Stimulated activated CD4-positive, alpha-beta T cell treated with anti-CD3 and anti-CD28 coated beads, Interleukin-2, amount 100 ng/mL, for 24 hours (primary cell): ENCODE measurements at regions not wholly inside any gene's neighbourhood (a gene's known extent, or its start where the extent isn't known, plus 50 kb on each side); places are given as distances from the start of the nearest gene placed in this dataset.
"Not testable (repeated sequence)": the region's sequence is repeated elsewhere in the genome, so short reads cannot be mapped to it uniquely, and the experiment has no call there.

Experiments used
- DNase-seq, 2 donors: peaks; one replicate each; pipeline ENCODE4 v3.0.0-alpha.2; 2020

GRCh38 chr9:90189306-90189705 lies 453.3 kb downstream of the DIRAS2 start:
- no peak for DNase-seq

- DNase-seq = peak; percentile 23 to 31
These were observed 450.2 kb downstream of the DIRAS2 start for GRCh38 chr9:90192465-90192864.

DNA sequence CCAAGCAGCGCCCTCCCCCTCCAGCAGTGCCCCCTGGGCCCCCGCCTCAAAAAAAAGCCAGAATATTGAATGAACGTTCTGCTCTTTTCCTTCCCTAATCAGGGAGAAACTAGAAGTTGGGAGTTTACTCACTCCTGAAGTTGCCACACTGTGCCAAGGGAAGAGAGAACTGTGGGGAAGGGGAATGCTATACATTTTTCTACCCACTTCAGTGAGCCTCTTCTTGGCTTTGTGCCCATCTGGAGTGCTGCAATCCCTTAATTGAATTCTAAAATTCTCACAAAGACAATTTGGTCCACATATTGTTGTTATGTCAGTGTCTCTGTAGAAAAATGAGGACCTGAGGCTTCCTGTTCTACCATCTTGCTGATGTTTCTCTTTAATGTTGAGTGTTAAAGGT lies 443.7 kb downstream of the DIRAS2 start:
- DNase-seq = no peak

- DNase-seq = no peak
These were observed 440.9 kb downstream of the DIRAS2 start for GRCh38 chr9:90201766-90202165.

DNA sequence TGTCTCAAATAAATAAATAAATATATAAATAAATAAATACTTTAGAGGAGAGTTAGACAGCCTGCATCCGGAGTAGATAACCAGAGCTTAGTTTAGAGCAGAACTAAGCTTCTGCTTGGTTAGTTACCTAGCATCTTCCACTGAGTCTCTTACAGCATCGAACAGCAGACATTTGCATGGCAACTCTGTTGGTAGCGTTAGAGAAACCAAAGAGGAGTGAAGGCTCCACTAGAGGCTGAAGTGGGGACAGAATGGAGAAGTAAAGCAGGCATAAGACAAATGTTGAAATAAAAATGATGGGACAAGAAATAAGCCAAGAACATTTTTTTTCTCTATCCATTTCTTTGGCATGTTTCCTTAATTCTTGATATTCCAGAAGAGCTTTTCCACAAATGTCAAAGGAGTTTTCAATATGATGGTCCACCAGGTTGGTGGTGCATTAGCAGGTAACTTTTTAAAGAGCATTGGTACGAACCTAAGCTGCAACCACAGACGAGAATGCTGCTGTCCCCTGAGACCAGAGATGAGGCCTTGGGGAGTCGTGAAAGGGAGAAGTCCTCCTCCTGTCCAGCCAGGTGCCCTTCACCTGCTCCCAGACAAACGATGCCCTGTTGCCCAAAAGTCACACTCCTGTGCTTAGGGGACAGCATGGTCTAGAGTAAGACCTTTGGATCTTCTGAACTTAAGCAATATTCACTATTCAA lies 438.3 kb downstream of the DIRAS2 start:
- no peak for DNase-seq

DNA sequence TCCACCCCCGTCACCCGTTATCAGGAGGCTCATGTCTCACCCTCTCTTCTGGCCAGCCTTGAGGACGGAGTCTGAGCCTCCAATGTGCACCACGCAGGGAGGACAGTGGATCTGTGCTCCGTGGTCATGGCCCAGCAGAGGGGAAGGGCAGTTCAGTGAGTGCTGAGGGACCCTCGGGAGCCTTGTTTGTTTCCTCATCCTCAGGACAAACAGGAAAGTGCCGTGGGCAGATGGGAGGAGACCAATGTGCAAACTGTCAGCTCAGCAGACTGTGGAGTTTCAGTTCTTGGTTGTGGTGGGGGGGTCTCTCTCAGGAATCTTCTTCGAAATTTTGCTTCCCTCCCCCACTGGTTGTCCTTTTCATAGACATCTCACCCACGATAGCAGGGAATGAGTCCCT lies 429.6 kb downstream of the DIRAS2 start:
- not testable (repeated sequence) for DNase-seq

DNA sequence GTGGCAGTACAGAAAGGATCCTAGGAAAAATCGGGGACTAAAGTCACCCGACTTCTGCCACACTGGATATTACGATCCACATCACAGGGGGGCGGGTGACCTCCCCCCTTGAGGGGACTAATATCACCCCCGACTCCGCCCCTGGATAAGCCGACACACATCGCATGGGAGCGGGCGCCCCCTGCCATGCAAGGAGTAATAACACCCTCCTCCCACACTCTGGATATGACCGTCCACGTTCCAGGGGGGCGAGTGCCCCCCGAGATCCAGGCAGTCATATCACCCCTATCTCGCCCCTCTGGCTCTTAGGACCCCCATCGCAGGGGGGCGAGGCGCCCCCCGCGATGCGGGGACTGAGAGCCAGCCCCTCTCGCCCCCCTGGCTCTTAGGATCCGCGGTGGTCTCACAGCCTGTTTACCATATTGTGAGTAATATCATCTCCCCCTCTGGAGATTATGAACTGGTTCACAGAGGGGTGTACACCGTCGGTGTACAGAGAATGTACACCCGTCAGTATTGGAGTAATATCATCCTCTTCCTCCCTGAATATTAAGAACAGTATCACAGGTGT lies 423.0 kb downstream of the DIRAS2 start:
- DNase-seq = peak; percentile 24 to 45

DNA sequence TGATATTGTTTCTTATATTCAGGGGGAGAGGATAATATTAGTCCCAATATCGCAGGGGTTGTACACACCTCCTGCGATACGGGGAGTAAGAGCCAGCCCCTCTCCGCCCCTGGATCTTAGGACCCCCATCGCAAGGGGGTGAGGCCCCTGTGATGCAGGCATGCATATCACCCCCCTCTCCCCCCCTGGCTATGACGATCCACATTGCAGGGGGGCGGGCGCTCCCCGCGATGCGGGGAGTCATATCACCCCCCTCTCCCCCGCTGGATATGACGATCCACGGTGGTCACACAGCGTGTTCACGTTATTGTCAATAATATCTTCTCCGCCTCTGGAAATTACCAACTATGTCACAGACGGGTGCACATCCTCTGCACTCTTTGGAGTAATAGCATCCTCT lies 420.7 kb downstream of the DIRAS2 start:
- DNase-seq = not testable (repeated sequence)

- DNase-seq = peak; percentile 70 to 71
These were observed 415.7 kb downstream of the DIRAS2 start for GRCh38 chr9:90226839-90227338.

DNA sequence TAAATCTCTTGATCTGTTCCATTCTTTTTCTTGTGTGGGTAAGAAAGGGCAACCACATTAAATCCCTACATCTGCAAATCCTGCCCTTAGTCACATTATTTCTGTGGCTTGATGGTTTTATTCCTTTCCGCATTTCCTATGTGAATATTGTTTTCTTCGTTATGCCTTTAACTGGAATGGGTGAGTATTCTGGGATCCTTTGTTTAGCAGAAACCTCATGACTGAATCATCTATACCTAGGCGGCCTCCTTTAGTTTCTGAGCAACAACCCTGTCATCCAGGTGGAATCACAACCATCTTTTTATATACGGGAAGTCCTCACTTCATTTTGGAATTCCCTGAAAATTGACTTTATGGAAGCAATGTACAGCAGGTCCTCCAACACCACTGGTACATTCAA lies 409.5 kb downstream of the DIRAS2 start:
- DNase-seq = not testable (repeated sequence)

- DNase-seq = no peak
These were observed 402.1 kb downstream of the DIRAS2 start for GRCh38 chr9:90240541-90240940.

GRCh38 chr9:90245661-90246060 lies 397.0 kb downstream of the DIRAS2 start:
- no peak for DNase-seq

- DNase-seq = no peak
These were observed 393.5 kb downstream of the DIRAS2 start for GRCh38 chr9:90249094-90249493.

DNA sequence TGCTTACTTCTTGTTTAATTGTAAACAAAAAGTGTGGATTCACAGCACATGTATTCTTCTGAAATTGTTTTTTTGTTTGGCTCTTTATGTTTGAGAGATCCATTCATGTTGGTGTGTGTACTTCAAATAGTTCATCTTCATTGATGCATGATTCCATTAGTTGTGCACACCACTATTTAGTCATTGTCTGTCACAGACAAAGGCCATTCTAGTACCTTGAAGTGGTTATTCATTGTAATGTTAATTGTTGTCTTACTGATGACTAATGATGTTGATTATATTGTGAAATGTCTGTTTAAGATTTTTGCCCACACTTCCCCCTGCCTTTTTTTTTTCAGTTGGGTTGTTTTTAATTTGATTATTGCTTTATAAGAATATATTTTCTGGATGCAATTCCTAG lies 391.3 kb downstream of the DIRAS2 start:
- DNase-seq = no peak

DNA sequence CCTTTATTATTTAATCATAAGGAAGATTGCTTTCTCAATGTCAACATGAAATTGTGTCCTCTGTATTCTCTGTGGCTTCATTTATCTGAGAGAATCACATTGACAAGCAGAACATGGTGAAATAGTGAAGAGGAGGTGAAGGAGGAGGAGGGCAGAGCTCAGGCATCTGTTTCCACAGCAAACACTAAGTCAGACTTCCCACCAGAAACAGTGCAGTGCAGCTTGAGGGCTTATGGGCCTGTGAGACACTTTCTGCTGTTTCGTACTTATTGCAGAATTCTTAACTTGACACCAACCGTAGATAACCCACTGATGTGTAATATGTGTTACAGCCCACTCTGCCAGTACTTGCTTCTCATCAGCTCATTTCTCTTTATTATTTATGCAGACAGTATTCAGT lies 386.3 kb downstream of the DIRAS2 start:
- no peak for DNase-seq

GRCh38 chr9:90259311-90260246 lies 383.0 kb downstream of the DIRAS2 start:
- DNase-seq = no peak

DNA sequence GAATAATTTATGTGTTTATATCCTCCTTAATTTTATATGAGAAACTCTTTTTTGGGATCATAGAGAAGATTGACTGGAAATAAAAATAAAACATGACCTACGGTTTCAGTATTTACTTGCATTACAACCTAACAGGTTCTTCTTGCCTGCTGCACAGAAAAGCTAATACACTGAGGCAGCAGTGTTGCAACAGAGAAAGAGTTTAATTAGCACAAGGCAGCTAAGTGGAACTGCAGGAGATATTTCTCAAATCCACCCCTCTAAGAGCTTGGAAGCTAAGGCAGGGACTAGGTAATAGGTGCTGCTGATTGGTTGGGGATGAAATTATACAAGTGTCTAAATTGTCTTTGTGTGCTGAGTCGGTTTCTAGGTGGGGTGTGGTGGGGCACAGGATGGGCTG lies 380.9 kb downstream of the DIRAS2 start:
- no peak for DNase-seq

GRCh38 chr9:90268613-90269012 lies 374.0 kb downstream of the DIRAS2 start:
- no peak for DNase-seq

- no peak for DNase-seq
These were observed 370.9 kb downstream of the DIRAS2 start for GRCh38 chr9:90271707-90272106.

DNA sequence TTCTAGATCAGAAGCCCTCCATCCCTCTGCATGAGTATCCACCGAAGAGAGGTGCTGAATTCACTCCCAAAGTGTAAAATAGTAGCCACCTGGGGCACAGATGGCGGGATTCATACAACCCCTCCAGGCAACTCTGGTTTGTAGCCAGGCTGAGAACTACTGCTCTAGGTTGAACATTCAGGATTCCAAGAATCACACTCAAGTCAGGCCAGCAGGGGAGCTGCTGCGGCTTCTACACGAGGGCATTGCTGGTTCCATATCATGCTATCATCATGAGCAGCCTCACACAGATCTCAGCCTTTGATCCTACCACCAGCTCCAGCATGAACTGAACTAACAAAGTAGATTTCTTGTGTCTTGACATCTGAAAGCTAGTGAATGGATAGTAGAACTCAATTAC lies 367.9 kb downstream of the DIRAS2 start:
- DNase-seq = no peak

DNA sequence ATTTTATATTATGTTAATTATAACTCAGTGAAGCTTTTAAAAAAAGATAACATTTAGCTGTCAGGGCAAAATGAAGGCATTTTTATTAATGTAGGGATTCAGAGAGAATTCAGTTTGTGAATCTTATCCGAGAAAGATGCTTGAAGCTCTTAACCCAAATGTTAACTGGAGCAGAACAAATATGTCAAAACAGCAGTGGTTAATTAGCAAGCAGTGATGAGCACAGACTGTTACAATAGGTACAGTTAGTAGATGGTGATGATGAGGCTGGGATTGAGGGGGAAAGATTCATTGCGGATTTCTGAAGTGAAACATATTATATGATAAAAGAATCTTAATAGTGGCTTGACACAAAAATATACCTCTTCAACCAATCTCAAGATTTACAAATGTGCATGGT lies 356.7 kb downstream of the DIRAS2 start:
- DNase-seq = no peak

DNA sequence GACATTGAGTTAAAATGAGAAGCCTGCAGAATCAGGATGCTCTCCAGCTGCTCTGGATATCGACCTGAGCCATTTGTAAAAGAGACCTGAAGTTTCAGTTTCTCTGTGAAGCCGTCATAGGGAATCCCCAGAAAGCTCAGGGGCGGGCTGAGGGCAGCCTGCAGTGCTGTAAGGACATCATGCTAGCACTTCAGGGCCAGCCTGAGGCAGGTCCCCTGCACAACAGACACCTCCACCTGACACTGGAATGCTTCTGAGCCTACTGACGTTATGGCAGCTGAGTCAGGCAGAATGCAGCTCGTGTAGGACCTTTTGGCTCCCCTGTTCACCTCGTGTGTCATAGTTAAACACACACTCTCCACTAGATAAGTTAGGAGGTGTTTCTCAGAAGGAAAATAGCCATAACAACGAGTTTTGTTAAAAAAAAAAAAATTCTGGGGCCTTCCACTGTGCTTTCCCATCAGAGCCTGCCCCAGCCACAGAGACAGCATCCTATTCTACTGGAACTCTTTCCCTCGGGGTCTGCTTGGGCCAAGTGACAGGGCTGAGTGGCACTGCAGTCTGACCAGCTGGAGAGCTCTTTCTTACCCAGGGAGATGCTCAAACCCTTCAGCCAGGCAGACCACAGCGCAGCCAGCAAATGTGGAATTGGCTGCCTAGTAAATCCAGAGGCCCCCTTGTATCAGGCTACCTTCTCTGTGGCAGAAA lies 354.9 kb downstream of the DIRAS2 start:
- DNase-seq = peak in 1 of 2 donors; percentile 11

GRCh38 chr9:90288275-90288639 lies 354.4 kb downstream of the DIRAS2 start:
- DNase-seq = no peak
